Astrocyte of the hippocampus (primary cell): ENCODE measurements at regions not wholly inside any gene's neighbourhood (a gene's known extent, or its start where the extent isn't known, plus 50 kb on each side); places are given as distances from the start of the nearest gene placed in this dataset.
"Not testable (repeated sequence)": the region's sequence is repeated elsewhere in the genome, so short reads cannot be mapped to it uniquely, and the experiment has no call there.

Experiments
- DNase-seq: peaks from one replicate; pipeline ENCODE4 v3.0.0; 2011; ENCODE audit warnings: low read depth, low spot score

DNA sequence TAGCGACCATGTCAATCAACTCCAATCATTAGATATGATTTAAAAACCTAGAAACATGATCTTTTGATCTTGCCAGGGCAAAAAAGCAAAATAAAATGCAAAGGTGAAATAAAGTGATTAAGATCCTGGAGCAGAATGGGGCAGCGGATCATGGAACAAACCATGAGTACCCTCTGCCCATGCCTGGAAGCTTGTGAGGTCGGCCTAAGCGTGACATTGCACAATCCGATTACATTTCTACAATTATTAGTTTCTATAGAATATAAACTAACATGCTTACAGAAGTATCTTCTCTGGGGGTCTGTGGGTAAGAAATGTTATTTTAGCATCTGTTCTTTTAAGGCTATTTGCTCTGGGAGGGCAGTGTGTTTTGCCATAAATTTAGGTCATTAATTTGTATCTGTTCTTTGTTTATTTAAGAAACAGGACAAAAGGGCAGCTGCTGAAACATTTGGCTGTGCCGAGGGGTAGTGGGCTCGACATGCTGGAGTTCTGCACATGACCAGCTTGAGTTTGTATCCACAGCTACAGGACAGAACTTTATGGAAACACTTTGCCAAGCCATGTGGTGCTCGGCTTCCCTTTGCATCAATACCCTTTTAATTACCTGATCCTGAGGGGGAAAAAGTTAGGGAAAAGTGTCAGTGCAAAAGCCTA is 55.9 kb downstream of the ZBTB18 start:
- no peak for DNase-seq

DNA sequence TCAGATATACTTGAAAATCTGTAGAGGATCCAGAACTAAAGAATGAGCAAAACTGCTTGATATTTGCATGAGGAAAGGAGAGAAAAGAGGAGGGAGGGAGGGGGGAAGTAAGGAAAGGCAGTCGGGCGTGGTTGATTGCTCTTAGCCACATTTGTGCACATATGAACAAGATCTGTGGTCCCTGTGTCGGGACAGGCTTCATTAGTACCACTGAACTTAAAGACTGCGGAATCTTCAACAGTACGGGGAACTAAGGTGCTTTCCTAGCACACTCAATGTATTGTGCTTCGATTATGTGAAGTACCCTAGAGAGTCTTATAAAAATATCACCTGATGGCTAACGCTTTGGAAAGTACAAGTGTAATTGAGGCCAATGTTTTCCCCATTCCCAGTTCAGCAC is 59.9 kb downstream of the ZBTB18 start:
- no peak for DNase-seq

DNA sequence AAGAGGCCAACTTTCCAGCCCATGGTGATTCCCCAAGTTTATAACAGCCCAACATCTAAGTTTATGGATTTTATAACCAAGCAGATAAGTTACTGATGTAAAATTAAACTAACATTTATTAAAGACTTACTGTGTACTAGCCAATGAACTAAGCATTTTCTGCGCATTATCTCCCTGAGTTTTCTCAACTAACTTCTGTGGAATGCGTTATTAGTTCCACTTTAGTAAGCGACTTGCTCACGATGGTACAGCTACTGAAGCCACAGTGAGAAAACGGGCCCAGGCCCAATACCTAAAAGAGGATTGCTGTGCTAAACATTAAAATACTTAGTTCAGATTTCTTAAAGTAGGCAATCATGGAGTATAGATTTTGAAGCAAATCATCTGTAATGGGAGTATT is 61.0 kb downstream of the ZBTB18 start:
- peak; percentile 49 for DNase-seq

DNA sequence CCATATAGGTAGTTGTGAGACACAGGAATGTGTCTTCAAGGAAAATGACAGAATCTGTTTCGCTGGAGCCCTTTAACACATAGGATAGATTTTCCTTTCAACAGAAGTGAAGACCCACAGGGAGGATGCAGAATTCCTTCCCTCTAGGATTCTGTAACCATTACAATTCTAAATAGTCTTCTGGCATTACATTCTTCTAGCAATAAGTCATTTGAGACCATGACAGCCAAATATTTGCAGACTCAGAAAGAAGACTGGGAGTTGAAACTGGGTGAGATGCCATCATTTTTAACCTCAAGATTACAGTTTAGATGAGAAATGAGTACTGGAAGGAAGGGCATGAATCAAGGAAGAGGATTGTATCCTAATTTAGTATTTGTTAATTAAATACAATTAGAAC is 61.6 kb downstream of the ZBTB18 start:
- peak; percentile 81 for DNase-seq

DNA sequence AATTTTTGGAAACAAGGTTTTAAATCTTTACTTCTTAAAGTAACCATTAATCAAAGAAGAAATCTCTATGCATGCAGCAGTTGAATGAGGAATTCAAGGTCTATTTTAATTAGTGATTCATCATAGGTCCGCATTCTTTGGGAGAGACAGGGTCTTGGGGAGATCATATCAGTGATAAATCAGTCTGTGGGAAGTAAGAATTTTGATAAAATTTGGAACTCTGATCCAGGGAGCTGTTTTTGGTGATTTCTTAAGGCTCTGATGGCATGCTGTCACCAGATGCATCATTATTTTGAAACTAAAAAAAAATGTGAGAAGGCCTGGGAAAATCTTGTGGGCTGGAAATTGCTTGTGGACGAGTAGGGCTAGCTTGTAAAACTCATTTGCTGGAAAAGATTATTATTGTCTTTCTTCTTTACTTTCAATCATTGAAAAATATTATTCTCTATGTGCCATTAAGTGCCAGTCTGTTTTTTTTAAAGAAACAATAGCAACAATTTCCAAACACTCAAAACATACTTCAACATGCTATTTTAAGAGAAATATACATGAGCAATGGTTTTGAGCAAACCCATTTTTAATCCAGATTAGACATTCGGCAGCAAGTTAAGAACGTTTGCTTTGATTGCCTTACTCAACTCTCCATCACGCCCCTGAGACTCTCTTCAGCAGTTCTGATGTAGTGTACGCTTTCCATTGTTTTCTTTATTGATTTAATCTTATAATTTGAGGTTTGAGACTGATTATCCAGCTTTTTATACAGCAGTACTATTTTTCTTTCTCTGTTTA is 62.6 kb downstream of the ZBTB18 start:
- DNase-seq: peak; percentile 62

DNA sequence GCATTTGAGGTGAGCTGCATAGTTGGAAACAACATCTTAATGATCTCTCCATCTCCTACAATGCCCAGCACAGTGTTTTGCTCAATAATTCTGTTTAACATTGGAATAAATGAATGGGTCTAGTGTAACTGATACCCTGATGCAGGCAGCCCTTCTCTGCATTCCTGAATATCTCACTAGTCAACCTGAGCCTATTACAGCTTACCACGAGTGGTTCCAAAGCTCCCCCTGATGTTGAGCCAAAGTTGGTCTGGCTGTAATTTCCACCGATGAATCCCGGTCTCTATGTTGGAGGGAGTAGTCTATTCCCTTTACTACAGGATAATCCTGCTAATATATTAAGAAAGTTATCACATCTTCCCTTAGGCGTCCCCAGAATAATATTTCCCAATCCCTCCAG is 63.8 kb downstream of the ZBTB18 start:
- no peak for DNase-seq

DNA sequence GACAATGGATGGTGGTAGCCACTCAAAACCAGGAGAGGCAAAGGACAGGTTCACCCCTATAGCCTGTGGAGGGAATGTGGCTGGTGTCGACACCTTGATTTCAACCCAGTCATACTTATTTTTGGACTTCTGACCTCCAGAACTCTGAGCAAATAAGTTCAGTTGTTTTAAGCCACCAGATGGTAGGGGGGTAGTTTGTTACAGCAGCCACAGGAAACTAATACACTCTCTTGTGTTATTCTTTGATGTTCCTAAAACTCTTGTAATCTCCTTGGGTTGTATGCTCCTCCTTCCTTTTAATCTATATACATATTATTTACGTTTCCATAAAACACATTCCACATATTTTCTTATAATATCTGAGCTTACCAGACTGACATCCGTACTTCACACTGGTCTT is 65.9 kb downstream of the ZBTB18 start:
- DNase-seq: no peak

DNA sequence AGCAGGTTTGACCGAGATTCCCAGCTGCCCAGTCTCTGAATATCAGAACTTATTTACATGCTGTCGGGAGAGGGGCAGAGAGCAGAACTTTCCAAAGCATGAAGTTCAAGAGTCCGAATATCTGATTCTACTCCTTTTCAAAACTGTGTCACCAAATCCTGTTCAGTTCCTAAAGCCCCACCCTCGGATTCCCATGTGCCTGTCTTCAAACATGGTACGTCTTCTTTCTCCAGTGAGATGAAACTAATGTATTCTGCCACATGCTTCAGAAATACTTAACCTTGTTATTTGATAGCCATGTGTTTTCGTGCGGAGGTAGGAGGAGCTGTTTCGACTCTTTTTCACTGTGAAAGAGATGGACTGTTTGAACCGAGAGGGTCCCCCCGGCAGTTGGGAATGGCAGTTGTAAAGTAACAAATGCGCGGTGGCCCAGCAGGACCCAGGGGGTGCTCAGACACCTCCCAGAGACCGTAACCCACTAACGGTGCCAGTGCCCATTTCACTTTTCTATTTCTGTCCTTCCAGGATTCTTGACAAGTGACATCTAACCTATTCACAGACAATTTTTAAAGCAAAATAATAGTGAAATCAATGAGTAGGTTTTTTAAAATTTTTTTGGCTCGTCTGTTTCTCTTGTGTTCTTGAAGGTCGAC is 67.2 kb downstream of the ZBTB18 start:
- no peak for DNase-seq

DNA sequence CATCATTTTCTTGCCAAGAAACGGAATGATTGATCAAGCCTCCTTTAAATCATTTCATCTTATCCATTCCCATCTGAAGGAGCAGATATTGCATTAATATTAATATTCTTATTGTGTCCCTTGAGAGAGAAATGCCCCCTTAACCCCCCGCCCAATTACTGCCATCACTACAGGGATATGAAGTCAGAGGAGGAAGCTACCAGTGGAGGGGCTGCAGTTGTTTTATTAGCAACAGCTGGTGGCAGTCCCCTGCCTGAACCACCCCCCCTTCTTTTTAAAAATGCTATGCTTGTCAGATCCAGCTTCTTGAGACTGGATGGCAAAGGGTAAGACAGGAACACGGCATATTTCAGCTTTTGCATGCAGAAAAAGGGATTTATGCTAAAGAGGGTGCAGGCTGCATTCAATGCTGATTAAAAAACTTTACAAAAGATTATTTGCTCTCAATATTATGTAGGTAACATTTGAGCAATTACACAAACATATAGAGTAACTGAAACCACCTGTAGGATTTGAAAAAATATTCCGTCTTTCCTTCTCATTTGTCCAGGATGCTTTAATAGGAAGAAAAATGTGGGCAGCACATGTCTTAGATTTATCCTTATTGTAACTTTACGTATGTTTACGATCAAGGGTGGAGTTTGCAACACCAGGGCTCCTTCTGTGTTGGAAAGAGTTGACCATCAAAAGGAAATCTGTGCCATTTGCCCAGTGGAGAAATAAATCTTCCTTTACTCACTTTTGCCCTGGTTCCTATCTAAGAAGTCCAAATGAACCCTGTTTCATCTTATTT is 77.7 kb downstream of the ZBTB18 start:
- no peak for DNase-seq

DNA sequence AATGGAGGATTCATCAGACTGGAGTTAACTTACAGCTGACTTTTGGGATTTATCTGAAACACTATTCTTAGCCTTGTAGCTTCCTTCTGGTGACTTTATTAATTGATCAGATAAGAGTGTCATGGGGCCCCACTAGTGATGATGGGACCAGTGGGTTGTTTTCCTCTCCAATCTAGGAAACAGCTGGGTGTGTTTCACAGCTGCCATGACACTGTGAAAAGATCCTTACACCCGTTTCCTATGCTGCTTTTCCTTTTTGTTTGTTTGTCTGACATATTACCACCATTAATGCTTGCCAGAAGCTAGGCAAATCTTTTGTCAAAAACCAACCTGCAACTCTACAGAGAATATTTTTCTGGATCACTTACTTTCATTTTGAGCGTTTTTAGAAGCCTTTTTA is 86.2 kb downstream of the ZBTB18 start:
- no peak for DNase-seq

DNA sequence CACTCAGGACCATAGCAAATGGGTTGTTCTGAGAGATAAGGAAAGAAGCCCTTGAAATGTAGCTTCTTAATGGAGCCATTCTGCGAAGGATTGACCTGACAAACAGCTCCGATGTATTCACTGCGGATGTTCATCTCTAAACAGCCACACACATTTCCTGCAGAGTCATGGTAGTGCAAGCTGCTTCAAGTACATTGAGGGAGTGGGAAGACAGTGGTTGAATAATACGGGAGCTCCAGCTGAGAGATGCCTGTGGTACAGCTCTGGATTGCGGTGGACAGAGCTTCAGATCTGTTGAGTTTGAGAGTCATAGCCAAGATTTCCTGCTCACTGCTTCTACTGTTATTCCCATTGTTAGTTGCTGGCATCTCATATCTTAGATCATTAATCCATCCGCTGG is 86.6 kb downstream of the ZBTB18 start:
- DNase-seq: peak; percentile 36

DNA sequence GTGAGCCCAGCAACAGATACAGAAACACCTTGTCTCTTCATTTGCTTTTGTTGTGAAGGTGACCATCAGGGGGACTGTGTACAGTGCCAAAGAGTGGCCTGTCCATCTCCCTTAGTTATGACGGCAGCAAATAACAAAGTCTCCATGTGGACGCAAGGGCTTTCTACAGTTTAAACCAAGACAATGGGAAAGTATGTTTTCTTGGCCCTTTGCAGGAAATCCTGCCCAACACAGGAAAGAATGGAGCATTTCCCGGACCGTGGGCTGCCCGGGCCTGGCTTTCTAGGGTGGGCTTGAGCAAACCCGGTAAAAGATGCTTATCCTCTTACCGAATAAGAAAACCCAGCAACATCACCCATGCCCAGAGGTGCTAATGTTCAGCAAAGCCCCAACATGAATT is 87.3 kb downstream of the ZBTB18 start:
- DNase-seq: no peak

DNA sequence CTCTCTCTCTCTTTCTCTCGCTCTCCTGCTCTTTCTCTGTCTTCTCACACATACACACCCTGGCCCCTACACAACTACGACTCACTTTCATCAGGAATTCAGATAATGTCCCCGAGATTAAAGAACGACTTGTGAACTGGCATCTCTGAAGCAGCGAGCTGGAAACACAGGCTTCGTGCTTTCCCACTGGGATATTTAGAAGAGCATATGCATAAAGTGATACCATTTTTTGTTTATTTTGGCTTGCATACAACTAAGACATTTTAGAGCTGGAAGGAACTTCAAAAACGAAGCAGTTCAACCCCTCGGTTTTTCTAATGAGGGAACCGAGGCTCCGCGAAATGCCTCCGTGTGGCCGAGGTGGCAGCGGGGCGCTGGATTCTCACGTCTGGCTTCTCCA is 88.6 kb downstream of the ZBTB18 start:
- no peak for DNase-seq

DNA sequence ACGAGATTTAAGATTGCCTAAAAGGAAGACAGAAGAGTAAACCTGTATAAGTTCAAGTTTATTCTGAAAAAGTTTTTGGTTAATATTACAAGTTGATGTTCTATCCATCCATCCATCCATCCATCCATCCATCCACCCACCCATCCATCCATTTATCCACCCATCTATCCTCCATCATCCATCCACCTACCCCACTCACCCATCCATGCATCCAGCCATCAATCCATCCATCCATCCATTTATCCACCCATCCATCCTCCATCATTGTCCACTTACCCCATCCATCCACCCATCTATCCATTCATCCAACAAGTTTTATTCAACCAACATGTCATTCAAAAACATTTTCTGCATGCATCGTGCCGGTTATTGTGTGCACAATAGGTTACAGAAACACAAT is 89.3 kb downstream of the ZBTB18 start:
- DNase-seq: no peak

DNA sequence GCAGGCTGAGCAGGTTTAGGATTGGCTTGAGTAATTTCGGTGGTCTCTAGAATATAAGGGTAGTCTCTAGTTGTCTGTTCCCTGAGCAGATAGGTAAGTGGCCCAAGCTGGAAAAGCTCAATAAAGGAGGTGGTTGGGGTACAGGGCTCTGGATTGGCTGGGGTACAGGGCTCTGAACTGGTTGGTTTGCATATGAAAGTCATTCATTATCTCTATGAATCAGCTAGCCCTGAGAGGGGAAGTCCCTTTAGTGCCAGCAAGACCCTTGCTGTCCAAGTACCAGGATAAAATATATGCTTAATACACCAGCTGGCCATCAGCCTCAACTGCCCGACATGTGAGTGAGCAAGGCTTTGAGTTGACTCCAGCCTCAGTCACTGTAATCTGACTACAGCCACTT is 93.0 kb downstream of the ZBTB18 start:
- no peak for DNase-seq

DNA sequence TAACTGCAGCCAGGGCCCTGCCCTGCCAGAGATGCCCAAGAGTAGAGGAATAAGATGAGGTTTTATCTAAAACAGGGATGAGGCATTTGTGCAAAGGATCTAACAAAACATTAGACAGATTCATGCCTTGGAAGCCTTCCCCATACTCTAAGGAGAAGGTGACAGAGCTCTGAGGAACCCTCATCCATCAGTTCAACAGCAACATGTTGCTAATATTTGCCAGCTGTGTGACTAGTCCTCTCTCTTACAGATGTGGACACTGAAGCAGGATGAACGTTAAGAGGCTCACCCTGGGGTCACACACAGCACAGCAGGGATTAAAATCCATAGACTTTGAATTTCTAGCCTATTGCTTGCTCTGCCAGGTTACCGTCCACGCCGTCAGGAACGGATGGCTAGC is 99.0 kb downstream of the ZBTB18 start:
- DNase-seq: no peak

DNA sequence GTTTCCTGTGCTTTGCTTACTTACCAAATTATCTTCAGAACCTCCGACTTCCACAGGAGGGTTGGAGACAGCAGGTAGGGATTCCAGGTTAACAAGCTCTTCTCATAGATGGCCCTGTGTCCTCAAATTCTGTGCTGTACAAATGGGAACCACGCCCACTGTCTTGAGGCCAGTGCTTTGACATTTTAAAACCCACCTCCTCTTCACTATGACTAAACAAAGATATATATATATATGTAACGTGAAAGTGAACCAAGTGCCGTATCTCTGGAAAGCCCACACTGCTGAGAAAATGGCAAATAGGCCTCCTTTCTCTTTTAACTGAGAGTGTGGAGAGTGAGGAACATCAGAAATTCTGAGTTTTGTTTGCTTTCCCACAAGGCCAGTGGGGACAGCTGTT is 99.6 kb downstream of the ZBTB18 start:
- no peak for DNase-seq

DNA sequence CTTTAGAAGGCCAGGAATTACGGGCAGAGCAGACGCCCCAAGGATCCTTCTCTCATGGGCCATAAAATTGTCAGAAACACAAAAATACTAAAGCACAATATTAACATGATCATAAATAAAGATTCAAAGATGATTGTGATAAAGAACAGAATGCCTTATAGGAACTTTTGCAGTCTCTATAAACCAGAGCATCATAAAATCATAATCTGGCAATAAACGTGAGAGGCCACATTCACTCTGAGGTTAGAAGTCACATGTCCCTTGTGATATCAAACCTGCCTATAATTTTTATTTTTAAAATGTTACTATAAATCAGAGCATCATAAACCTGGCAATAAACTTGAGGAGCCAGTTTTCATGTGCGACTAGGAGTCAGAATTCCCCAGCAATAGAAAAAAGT is 100.5 kb downstream of the ZBTB18 start:
- DNase-seq: no peak

DNA sequence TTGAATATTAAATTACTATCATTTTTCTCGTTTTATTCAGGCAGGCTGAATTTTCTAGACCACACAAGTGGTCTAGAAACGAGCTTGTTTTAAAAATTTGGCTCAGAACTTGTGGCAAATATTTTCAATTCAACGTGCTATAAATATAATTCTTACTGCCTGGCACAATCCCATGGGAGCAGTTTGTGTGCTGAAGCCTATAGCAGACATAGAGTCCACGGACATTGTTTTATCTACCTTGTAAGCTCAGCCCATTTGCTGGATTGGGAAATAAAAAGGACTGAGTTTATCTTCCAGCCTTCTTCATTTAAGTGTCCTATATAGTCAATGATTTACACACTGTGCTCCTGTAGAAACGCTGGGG is 103.4 kb downstream of the ZBTB18 start:
- DNase-seq: no peak

DNA sequence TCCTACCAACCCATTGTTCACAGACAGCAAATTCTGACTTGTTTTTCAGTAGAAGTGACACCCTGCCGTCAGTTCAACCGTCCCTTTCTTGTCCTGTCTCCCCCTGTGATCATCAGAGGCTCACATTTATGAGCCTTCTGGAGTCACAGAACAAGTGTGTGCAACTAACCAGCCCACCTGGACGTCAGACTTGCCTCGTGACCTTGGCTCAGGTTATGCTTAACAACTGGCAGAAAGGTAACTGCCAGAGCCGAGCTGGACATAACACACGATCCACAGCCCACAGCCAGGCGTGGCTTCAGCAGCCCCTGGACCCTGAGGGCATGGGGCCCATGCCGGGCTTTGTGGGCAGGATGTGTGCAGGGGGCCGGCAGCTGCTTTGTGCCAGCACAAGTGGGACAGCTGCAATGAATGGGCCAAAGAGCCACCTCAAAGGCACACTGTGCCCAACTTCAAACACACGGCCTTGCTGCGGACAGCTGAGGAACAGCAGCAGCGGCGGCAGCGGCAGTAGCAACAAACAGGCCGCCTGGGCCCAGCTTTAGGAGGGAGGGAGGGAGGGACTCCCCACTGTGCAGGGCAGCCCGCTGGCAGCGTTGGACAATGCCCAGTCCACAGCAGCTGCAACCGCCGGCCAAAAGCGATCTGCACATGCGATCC is 103.9 kb downstream of the ZBTB18 start:
- peak; percentile 68 for DNase-seq

DNA sequence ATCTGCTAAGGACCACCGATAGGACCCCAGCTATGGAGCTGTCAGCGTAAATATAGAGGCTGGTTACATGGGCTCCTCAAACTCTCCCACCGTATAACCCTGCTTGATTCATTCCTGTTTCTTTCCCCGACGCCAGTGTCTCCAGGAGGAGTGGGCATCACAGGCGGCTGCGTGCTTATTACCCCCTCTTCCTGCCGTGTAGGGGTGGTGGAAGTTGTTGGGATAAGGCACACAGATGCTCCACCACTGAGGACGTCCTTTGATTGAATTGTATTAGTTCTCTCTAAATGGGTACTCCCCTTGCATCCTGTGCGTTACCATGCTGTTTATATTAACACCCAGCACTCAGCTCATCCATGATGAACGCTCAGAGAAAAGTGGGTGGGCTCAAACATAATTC is 104.6 kb downstream of the ZBTB18 start:
- no peak for DNase-seq

DNA sequence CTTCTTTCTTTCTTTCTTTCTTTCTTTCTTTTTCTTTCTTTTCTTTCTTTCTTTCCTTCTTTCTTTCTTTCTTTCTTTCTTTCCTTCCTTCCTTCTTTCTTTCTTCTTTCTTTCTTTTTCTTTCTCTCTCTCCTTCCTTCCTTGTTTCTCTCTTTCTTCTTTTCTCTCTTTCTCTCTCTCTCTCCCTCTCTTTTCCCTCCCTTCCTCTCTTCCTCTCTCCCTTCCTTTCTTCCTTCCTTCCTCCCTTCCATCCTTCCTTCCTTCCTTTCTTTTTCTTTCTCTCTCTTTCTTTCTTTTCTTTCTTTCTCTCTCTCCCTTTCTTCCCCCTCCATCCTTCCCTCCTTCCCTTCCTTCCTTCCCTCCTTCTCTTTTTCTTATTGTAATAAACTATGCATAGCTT is 105.5 kb downstream of the ZBTB18 start:
- not testable (repeated sequence) for DNase-seq
